SK-N-SH (cell line): ENCODE measurements at regions not wholly inside any gene's neighbourhood (a gene's known extent, or its start where the extent isn't known, plus 50 kb on each side); places are given as distances from the start of the nearest gene placed in this dataset.

Source experiments
- CTCF ChIA-PET: fragments of 300-600, 350-600 bp; formaldehyde crosslinking; extraction: SDS; loops from one replicate; lab custom pipeline; 2021; lab: Yijun Ruan, JAX
- POLR2A ChIA-PET: fragments of 350-600 bp; sonication (Branson Sonifier 250); formaldehyde crosslinking; extraction: SDS; loops from one replicate; lab custom pipeline; 2020; ENCODE audit warnings: antibody characterized with exemption, inconsistent platforms; lab: Yijun Ruan, JAX
- DNase-seq: peaks from one replicate; pipeline ENCODE4 v3.0.0; 2012
- H2AFZ ChIP-seq: fragments of 200-600 bp; sonication (generic); 2 replicates; pipeline ENCODE4 v1.8.1; 2016; ENCODE audit warnings: antibody characterized with exemption, mild to moderate bottlenecking, low read depth
- H3F3A ChIP-seq: fragments of 200-600 bp; sonication (generic); replicated peaks from 2 replicates; pipeline ENCODE3; 2016; ENCODE audit warnings: antibody characterized with exemption, mild to moderate bottlenecking; ENCODE audit not compliant: insufficient read depth
- H3K27ac ChIP-seq, 2 experiments: fragments of 200-500 bp in 1 of 2; fragments of 200-600 bp in 1 of 2; sonication (Bioruptor generic) in 1 of 2; sonication (generic), shearing (Covaris generic) in 1 of 2; 2 replicates each; pipeline versions ENCODE4 v1.5.1 to v1.6.1; 2014 to 2016; ENCODE audit warnings: low read depth in 2 of 2, inconsistent platforms in 1 of 2, low read length in 1 of 2, mild to moderate bottlenecking in 1 of 2, mixed read lengths in 1 of 2
- H3K27me3 ChIP-seq: fragments of 200-600 bp; sonication (generic), shearing (Covaris generic); 2 replicates; pipeline ENCODE4 v1.6.1; 2016; ENCODE audit warnings: mixed run types; ENCODE audit not compliant: insufficient read depth
- H3K36me3 ChIP-seq, 2 experiments: fragments of 200-500 bp in 1 of 2; fragments of 200-600 bp in 1 of 2; sonication (Bioruptor generic) in 1 of 2; sonication (generic) in 1 of 2; replicated peaks in 1 of 2; 2 replicates each; pipeline versions ENCODE3 to v1.5.1; 2014 to 2016; ENCODE audit warnings: low read length in 1 of 2, mild to moderate bottlenecking in 1 of 2; ENCODE audit not compliant: insufficient read depth in 2 of 2, control insufficient read depth in 1 of 2
- H3K4me1 ChIP-seq, 2 experiments: fragments of 200-500 bp in 1 of 2; fragments of 200-600 bp in 1 of 2; sonication (Bioruptor generic) in 1 of 2; sonication (generic), shearing (Covaris generic) in 1 of 2; 2 replicates each; pipeline versions ENCODE4 v1.5.1 to v1.6.1; 2014 to 2016; ENCODE audit warnings: low read depth in 1 of 2, low read length in 1 of 2, mixed run types in 1 of 2; ENCODE audit not compliant: insufficient read depth in 2 of 2, control insufficient read depth in 1 of 2
- H3K4me2 ChIP-seq: fragments of 200-600 bp; sonication (generic), shearing (Covaris generic); 2 replicates; pipeline ENCODE4 v1.6.1; 2017; ENCODE audit warnings: mixed run types
- H3K4me3 ChIP-seq, 2 experiments: fragments of 200-500 bp in 1 of 2; fragments of 200-600 bp in 1 of 2; sonication (Bioruptor generic) in 1 of 2; sonication (generic), shearing (Covaris generic) in 1 of 2; 2 replicates each; pipeline versions ENCODE4 v1.5.1 to v1.8.1; 2014 to 2016; ENCODE audit warnings: low read depth in 2 of 2, inconsistent platforms in 1 of 2, low read length in 1 of 2, mild to moderate bottlenecking in 1 of 2, mixed read lengths in 1 of 2, moderate library complexity in 1 of 2
- H3K79me2 ChIP-seq: fragments of 200-600 bp; sonication (generic); 2 replicates; pipeline ENCODE4 v1.8.1; 2017; ENCODE audit warnings: mild to moderate bottlenecking; ENCODE audit not compliant: insufficient read depth
- H3K9ac ChIP-seq: fragments of 200-600 bp; sonication (generic); 2 replicates; pipeline ENCODE4 v1.6.1; 2017; ENCODE audit warnings: mixed run types
- H3K9me2 ChIP-seq: fragments of 200-600 bp; sonication (generic); 2 replicates; pipeline ENCODE4 v1.6.1; 2017; ENCODE audit warnings: mixed run types
- H3K9me3 ChIP-seq: fragments of 200-600 bp; sonication (generic); 2 replicates; pipeline ENCODE4 v1.6.1; 2017; ENCODE audit warnings: mixed run types, mild to moderate bottlenecking, moderate library complexity
- H4K20me1 ChIP-seq: fragments of 200-600 bp; sonication (generic); 2 replicates; pipeline ENCODE4 v1.6.1; 2017; ENCODE audit warnings: mild to moderate bottlenecking, mixed run types; ENCODE audit not compliant: insufficient read depth
- CHD2 ChIP-seq: fragments of 150-350 bp; IDR thresholded peaks from 2 replicates; pipeline ENCODE4 v1.6.1; 2018; ENCODE audit warnings: low read length; ENCODE audit not compliant: partially characterized antibody
- CTCF ChIP-seq: fragments of 200-600 bp; sonication (generic); IDR thresholded peaks from 2 replicates; pipeline ENCODE4 v1.6.1; 2017; ENCODE audit warnings: antibody characterized with exemption, mild to moderate bottlenecking, moderate library complexity
- FOSL2 ChIP-seq: IDR thresholded peaks from 2 replicates; pipeline ENCODE4 v1.4.0; 2012; ENCODE audit warnings: low read depth, mild to moderate bottlenecking, moderate library complexity, borderline replicate concordance
- JUND ChIP-seq: IDR thresholded peaks from 2 replicates; pipeline ENCODE4 v1.4.0; 2012
- MAX ChIP-seq: IDR thresholded peaks from 2 replicates; pipeline ENCODE4 v1.4.0; 2012; ENCODE audit warnings: low read depth
- MEF2A ChIP-seq: IDR thresholded peaks from 2 replicates; pipeline ENCODE4 v1.4.0; 2012; ENCODE audit warnings: low read depth, borderline replicate concordance
- RFX5 ChIP-seq: IDR thresholded peaks from 2 replicates; pipeline ENCODE4 v1.6.1; 2012; ENCODE audit warnings: mild to moderate bottlenecking, improper control_type of control experiment, low read length
- RXRA ChIP-seq: IDR thresholded peaks from 2 replicates; pipeline ENCODE4 v1.4.0; 2012; ENCODE audit warnings: low read depth, mild to moderate bottlenecking, borderline replicate concordance
- SIN3A ChIP-seq: IDR thresholded peaks from 2 replicates; pipeline ENCODE4 v1.6.1; 2012; ENCODE audit warnings: low read depth, mild to moderate bottlenecking, low read length, moderate library complexity, borderline replicate concordance
- SMC3 ChIP-seq: IDR thresholded peaks from 2 replicates; pipeline ENCODE4 v1.6.1; 2012; ENCODE audit warnings: low read depth, low read length, improper control_type of control experiment
- TAF1 ChIP-seq: IDR thresholded peaks from 2 replicates; pipeline ENCODE4 v1.6.1; 2012; ENCODE audit warnings: low read depth, mild to moderate bottlenecking, low read length, moderate library complexity, borderline replicate concordance
- TCF12 ChIP-seq: IDR thresholded peaks from 2 replicates; pipeline ENCODE4 v1.4.0; 2012
- TEAD4 ChIP-seq: IDR thresholded peaks from 2 replicates; pipeline ENCODE4 v1.4.0; 2012; ENCODE audit warnings: mild to moderate bottlenecking, borderline replicate concordance; ENCODE audit not compliant: insufficient read depth
- YY1 ChIP-seq: IDR thresholded peaks from 2 replicates; pipeline ENCODE4 v1.4.0; 2012; ENCODE audit warnings: low read depth, mild to moderate bottlenecking
- WGBS: methylation state at CpG from one replicate; pipeline ENCODE4 v1.1.6; 2017; ENCODE audit warnings: low lambda C conversion rate; 5-methylcytosine and 5-hydroxymethylcytosine counted together
- TF ChIP-seq, protein P1 (sequence below): fragments of 150-350 bp; IDR thresholded peaks from 2 replicates; pipeline ENCODE4 v1.6.1; 2016; ENCODE audit warnings: mild to moderate bottlenecking, low read depth, low read length
- TF ChIP-seq, protein P2 (sequence below): fragments of 150-350 bp; IDR thresholded peaks from 2 replicates; pipeline ENCODE4 v1.6.1; 2017; ENCODE audit warnings: antibody characterized with exemption, low read length, low read depth, borderline replicate concordance

DNA sequence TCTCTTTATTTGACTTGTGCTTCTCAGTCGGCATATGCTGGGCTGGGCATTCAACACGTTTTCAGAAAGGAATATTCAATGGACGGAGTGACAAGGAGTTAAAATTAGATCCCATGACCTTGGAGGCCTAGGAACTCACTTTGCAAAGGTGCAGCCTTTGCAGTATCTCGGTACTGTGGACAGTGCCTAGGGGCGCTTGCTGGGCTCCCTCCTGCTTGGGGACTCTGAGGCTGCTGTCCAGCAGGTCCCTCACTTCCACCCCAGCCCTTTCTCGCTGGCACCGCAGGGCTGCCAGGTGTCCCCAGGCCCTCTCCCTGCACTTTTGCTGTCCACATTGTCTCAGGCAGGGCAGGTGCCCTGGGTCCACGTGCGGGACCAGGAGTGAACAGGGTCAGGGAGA is 255.5 kb upstream of the B3GAT1 start:
- Histone ChIP-seq H3K27ac (no peak overlapping the region), H2AFZ (no peak overlapping the region), H3K4me1 (no peaks in the 10 kb centered on the region), H3K4me3 (no peak overlapping the region), H3F3A (no peaks in the 10 kb centered on the region), H3K9me3 (no peaks in the 10 kb centered on the region), H3K36me3 (no peaks in the 10 kb centered on the region), H3K9ac (no peak overlapping the region), H3K4me2 (no peak overlapping the region), H4K20me1 (no peaks in the 10 kb centered on the region), H3K79me2 (no peaks in the 10 kb centered on the region), H3K27me3 (no peaks in the 10 kb centered on the region), H3K9me2 (no peaks in the 10 kb centered on the region)
- WGBS = 23% methylated on average over 7 of the region's 9 CpGs
- no peak for TF ChIP-seq JUND
- POLR2A ChIA-PET = no interaction called here
- no peak for DNase-seq
- CTCF ChIA-PET = no interaction called here

DNA sequence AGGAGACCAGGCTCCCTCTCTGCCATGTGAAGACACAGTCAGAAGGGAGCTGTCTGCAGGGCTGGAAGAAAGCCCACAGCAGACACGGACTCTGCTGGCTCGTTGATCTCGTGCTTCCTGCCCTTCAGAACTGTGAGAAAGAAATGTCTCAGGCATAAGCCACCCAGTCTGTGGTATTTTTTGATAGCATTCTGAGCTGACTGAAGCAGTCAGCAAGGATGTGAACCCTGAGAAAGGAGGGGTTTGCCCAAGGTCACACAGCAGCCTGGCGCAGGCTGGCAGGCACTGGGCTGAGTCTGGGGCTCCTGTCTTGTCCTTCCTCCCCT is 255.1 kb upstream of the B3GAT1 start:
- WGBS = 36% methylated on average over 2 of the region's 4 CpGs
- Histone ChIP-seq H3K9me2 (no peaks in the 10 kb centered on the region), H3K27ac (no peak overlapping the region), H4K20me1 (no peaks in the 10 kb centered on the region), H3K27me3 (no peaks in the 10 kb centered on the region), H2AFZ (no peak overlapping the region), H3K4me1 (no peaks in the 10 kb centered on the region), H3K4me2 (no peak overlapping the region), H3K36me3 (no peaks in the 10 kb centered on the region), H3K9ac (no peak overlapping the region), H3K9me3 (no peaks in the 10 kb centered on the region), H3K4me3 (no peak overlapping the region), H3K79me2 (no peaks in the 10 kb centered on the region), H3F3A (no peaks in the 10 kb centered on the region)
- CTCF ChIA-PET = no interaction called here
- POLR2A ChIA-PET = no interaction called here
- TF ChIP-seq SIN3A = no peak
- no peak for TF ChIP-seq CHD2
- no peak for TF ChIP-seq CTCF
- TF ChIP-seq FOSL2 = no peak
- TF ChIP-seq TAF1 = no peak
- TF ChIP-seq RFX5 = no peak
- no peak for TF ChIP-seq MAX
- TF ChIP-seq TCF12 = no peak
- no peak for TF ChIP-seq TEAD4
- no peak for TF ChIP-seq YY1
- TF ChIP-seq, protein P1, sequence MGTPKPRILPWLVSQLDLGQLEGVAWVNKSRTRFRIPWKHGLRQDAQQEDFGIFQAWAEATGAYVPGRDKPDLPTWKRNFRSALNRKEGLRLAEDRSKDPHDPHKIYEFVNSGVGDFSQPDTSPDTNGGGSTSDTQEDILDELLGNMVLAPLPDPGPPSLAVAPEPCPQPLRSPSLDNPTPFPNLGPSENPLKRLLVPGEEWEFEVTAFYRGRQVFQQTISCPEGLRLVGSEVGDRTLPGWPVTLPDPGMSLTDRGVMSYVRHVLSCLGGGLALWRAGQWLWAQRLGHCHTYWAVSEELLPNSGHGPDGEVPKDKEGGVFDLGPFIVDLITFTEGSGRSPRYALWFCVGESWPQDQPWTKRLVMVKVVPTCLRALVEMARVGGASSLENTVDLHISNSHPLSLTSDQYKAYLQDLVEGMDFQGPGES = no peak
- TF ChIP-seq MEF2A = no peak
- TF ChIP-seq RXRA = no peak
- TF ChIP-seq, protein P2, sequence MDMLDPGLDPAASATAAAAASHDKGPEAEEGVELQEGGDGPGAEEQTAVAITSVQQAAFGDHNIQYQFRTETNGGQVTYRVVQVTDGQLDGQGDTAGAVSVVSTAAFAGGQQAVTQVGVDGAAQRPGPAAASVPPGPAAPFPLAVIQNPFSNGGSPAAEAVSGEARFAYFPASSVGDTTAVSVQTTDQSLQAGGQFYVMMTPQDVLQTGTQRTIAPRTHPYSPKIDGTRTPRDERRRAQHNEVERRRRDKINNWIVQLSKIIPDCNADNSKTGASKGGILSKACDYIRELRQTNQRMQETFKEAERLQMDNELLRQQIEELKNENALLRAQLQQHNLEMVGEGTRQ = no peak
- TF ChIP-seq SMC3 = no peak
- no peak for DNase-seq
